Stomach (tissue), 4 donors: ENCODE measurements at regions not wholly inside any gene's neighbourhood (a gene's known extent, or its start where the extent isn't known, plus 50 kb on each side); places are given as distances from the start of the nearest gene placed in this dataset.

Experiments used
- POLR2A ChIP-seq, 4 donors: fragments of 450-650 bp; IDR thresholded peaks; one replicate each; pipeline ENCODE4 v1.6.1; 2016; ENCODE audit warnings: antibody characterized with exemption in 4 of 4, control low read depth in 2 of 4, mild to moderate bottlenecking in 1 of 4, moderate library complexity in 1 of 4
- TF ChIP-seq, protein P1 (sequence below), 7 experiments: fragments of 450-650 bp in 4 of 7; fragments of 200-600 bp in 3 of 7; sonication (generic) in 3 of 7; IDR thresholded peaks; one replicate each; pipeline ENCODE4 v1.5.1; 2016 to 2019; ENCODE audit warnings: antibody characterized with exemption in 7 of 7, control low read depth in 2 of 7, mild to moderate bottlenecking in 1 of 7

DNA sequence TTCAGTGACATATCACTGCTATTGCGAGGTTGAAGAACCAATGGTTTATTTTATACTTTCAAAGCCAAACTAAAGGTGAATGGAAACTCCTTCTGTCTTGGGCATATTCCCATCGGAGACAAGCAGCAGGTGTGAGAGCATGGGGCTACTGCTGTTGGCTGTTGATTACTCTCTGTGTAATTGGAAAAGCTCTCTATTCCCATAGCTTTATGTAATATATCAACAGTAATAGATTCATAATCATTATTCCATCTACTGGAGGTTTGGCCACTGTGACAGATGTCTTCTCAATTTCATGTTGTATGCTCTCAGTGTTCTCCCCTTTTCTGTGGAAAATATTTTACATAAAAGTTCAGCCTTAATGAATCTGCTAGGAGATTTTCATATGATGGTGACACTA lies 352.0 kb downstream of the BTG1 start:
- TF ChIP-seq, protein P1, sequence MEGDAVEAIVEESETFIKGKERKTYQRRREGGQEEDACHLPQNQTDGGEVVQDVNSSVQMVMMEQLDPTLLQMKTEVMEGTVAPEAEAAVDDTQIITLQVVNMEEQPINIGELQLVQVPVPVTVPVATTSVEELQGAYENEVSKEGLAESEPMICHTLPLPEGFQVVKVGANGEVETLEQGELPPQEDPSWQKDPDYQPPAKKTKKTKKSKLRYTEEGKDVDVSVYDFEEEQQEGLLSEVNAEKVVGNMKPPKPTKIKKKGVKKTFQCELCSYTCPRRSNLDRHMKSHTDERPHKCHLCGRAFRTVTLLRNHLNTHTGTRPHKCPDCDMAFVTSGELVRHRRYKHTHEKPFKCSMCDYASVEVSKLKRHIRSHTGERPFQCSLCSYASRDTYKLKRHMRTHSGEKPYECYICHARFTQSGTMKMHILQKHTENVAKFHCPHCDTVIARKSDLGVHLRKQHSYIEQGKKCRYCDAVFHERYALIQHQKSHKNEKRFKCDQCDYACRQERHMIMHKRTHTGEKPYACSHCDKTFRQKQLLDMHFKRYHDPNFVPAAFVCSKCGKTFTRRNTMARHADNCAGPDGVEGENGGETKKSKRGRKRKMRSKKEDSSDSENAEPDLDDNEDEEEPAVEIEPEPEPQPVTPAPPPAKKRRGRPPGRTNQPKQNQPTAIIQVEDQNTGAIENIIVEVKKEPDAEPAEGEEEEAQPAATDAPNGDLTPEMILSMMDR (IDR thresholded peaks at IDR 0.05) = no peak
- no peak for TF ChIP-seq POLR2A (IDR thresholded peaks at IDR 0.05)
